HK-2 (cell line): ENCODE measurements at regions not wholly inside any gene's neighbourhood (a gene's known extent, or its start where the extent isn't known, plus 50 kb on each side); places are given as distances from the start of the nearest gene placed in this dataset.
"Not testable (repeated sequence)": the region's sequence is repeated elsewhere in the genome, so short reads cannot be mapped to it uniquely, and the experiment has no call there.

Source experiments
- DNase-seq: peaks from one replicate; pipeline ENCODE4 v3.0.0-alpha.2; 2018; ENCODE audit not compliant: unreplicated experiment

DNA sequence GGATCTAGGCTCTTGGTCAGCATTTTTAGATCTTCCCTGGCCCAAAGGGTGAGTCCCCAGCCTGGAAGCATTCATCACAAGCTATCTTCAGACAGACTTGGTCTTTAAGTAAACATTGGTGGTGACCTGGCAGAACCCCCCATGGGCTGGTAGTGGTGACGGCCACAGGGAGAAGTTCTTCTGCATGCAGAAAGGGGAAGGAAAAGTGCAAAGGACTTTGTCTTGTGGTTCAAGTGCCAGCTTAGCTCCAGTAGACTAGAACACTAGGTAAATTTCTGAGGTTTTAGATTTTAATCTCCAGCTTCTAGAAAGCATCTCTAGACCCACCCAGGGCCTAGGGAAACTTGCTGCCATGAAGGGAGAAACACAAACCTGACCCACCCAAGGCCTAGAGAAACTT, 584.0 kb downstream of the CHSY3 start:
- no peak for DNase-seq

GRCh38 chr5:130479045-130479804, 575.0 kb downstream of the CHSY3 start:
- no peak for DNase-seq

- no peak for DNase-seq
Observed at GRCh38 chr5:130476325-130476724, 572.1 kb downstream of the CHSY3 start.

GRCh38 chr5:130462516-130462915, 558.3 kb downstream of the CHSY3 start:
- no peak for DNase-seq

DNA sequence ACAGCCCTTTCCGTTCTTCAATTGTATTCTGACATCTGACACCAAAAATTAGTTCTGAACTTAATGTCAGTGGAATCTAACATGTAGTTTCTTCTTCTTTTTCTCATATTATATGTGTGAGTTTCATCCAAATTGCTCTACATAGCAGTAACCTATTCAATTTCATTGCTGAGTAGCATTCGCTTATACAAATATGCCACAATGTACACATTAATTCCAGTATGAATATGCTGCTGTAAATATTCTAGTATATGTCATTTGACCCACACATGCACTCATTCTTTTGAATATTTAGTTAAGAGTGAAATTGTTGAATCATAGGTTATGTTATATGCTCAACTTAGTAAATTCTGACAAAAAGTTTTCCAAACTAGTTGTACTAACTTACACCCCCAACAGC, 550.9 kb downstream of the CHSY3 start:
- DNase-seq = no peak

GRCh38 chr5:130452744-130453143, 548.5 kb downstream of the CHSY3 start:
- no peak for DNase-seq

- DNase-seq = no peak
Observed at GRCh38 chr5:130436430-130436829, 532.2 kb downstream of the CHSY3 start.

GRCh38 chr5:130427222-130427955, 523.1 kb downstream of the CHSY3 start:
- DNase-seq = no peak

DNA sequence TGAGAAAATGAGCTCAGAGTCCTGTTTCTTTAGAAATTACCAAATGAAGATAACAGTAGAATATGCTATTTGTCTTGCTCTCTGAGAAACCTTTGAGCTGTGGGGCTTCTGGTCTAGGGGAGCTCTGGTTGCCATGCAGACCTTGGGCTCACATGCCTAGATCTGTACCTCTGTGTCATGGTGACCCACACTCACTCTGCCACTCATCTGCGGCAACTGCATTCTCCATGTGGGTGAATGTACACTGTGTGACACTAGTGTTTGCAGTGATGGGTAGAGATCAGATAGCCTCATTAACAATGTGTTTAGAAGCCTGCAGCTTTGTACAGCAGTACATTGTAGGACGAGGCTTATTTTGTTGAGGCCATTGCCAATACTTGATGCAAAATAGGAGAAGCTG, 521.2 kb downstream of the CHSY3 start:
- DNase-seq = no peak

GRCh38 chr5:130424341-130424740, 520.1 kb downstream of the CHSY3 start:
- DNase-seq = no peak

GRCh38 chr5:130402906-130403305, 498.6 kb downstream of the CHSY3 start:
- no peak for DNase-seq

GRCh38 chr5:130400091-130400490, 495.8 kb downstream of the CHSY3 start:
- no peak for DNase-seq

- DNase-seq = no peak
Observed at GRCh38 chr5:130398825-130399224, 494.6 kb downstream of the CHSY3 start.

DNA sequence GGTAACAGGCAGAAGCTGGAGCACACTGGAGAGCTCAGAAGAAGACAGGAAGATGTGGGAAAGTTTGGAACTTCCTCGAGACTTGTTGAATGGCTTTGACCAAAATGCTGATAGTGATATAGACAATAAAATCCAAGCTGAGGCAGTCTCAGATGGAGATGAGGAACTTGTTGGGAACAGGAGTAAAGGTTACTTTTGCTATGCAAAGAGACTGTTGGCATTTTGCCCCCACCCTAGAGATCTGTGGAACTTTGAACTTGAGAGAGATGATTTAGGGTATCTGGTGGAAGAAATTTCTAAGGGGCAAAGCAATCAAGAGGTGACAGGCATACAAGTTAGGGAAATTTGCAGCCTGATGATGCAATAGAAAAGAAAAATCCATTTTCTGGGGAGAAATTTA, 493.5 kb downstream of the CHSY3 start:
- not testable (repeated sequence) for DNase-seq

GRCh38 chr5:130397132-130397531, 492.9 kb downstream of the CHSY3 start:
- no peak for DNase-seq

GRCh38 chr5:130391727-130392264, 487.5 kb downstream of the CHSY3 start:
- DNase-seq = not testable (repeated sequence)

- no peak for DNase-seq
Observed at GRCh38 chr5:130386155-130386554, 481.9 kb downstream of the CHSY3 start.

GRCh38 chr5:130385656-130386055, 481.4 kb downstream of the CHSY3 start:
- DNase-seq = no peak

- DNase-seq = no peak
Observed at GRCh38 chr5:130365956-130366355, 461.7 kb downstream of the CHSY3 start.

GRCh38 chr5:130350131-130350530, 445.9 kb downstream of the CHSY3 start:
- DNase-seq = no peak

DNA sequence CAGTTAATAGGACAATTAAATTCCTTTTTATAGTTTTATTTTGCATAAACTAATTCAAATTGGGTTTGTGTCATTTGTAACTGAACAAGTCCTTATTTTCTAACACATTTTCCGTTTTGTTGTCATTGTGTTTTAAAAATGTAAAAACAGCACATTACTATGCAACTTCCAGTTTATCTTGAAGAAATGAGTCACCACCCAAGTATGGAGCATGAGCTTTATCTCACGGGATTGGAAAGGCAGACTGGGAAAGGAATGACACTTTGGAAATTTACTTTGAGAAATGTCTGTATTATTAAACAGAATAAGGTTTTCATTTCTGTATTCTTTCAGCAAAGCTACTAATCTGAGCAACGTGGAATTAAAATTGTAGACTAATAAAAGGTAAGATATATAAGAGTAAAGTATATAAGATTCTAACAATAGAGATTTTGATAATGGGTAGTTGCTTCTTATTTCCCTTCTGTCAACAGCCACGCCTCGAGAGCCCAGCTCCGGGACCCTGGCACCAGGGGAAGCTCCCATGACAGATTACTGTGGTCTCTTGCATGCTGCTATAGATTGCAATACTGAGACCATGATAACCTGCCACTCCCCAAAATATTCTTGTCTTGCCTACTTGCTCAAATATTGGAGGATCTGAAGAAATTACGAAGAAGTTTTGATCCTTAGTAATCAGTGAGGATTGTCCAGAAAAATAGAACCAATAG, 433.1 kb downstream of the CHSY3 start:
- DNase-seq = no peak

- no peak for DNase-seq
Observed at GRCh38 chr5:130335117-130335516, 430.9 kb downstream of the CHSY3 start.
